A549 (cell line): ENCODE measurements at regions not wholly inside any gene's neighbourhood (a gene's known extent, or its start where the extent isn't known, plus 50 kb on each side); places are given as distances from the start of the nearest gene placed in this dataset.

Experiments
- ATAC-seq, 2 experiments: fragments of 200-7000 bp in 1 of 2; fragments of >200 bp in 1 of 2; cut with Nextera tagmentation in 1 of 2; cut with Tn5 transposase in 1 of 2; 3 replicates each; pipeline versions ENCODE4 v1.8.0 to v1.9.1; 2018 to 2020; ENCODE audit warnings: mild to moderate bottlenecking in 1 of 2, moderate library complexity in 1 of 2
- CTCF ChIA-PET: fragments of 300-600 bp; sonication (Branson Sonifier 250); formaldehyde crosslinking; extraction: SDS; loops from one replicate; lab custom pipeline; 2021; ENCODE audit warnings: antibody characterized with exemption, inconsistent platforms; lab: Yijun Ruan, JAX
- POLR2A ChIA-PET: fragments of 350-600 bp; formaldehyde crosslinking; extraction: SDS; loops from one replicate; lab custom pipeline; 2021; ENCODE audit warnings: antibody characterized with exemption, inconsistent platforms; lab: Yijun Ruan, JAX
- DNase-seq, 2 experiments: peaks; one replicate each; pipeline versions ENCODE4 v3.0.0 to v3.0.0-alpha.2; 2011 to 2016; ENCODE audit warnings: low read depth in 1 of 2, low spot score in 1 of 2
- FAIRE-seq: peaks from 2 replicates; lab custom pipeline; 2011; peaks lifted over from hg19 to GRCh38; lab: Jason Lieb, UNC
- H3K27ac ChIP-seq, 2 experiments: fragments of >200 bp; sonication (Bioruptor Twin); formaldehyde crosslinking; 3 replicates each; pipeline ENCODE4 v1.5.1; 2016 to 2017
- H3K4me1 ChIP-seq: fragments of >200 bp; sonication (Bioruptor Twin); formaldehyde crosslinking; 3 replicates; pipeline ENCODE4 v1.6.1; 2016
- H3K4me2 ChIP-seq: fragments of >200 bp; sonication (Bioruptor Twin); formaldehyde crosslinking; 3 replicates; pipeline ENCODE4 v1.6.1; 2016
- H3K4me3 ChIP-seq: fragments of >200 bp; sonication (Bioruptor Twin); formaldehyde crosslinking; 3 replicates; pipeline ENCODE4 v1.5.1; 2016
- H3K9me3 ChIP-seq: fragments of >200 bp; sonication (Bioruptor Twin); formaldehyde crosslinking; 3 replicates; pipeline ENCODE4 v1.6.1; 2016
- CBX8 ChIP-seq: fragments of 200-600 bp; sonication (generic); IDR thresholded peaks from 2 replicates; pipeline ENCODE4 v1.6.1; 2016
- ELK1 ChIP-seq: fragments of 150-350 bp; IDR thresholded peaks from 2 replicates; pipeline ENCODE4 v1.6.1; 2014; ENCODE audit warnings: low read depth, mild to moderate bottlenecking, low read length
- ESRRA ChIP-seq: fragments of 150-350 bp; IDR thresholded peaks from 2 replicates; pipeline ENCODE4 v1.6.1; 2014; ENCODE audit warnings: mild to moderate bottlenecking, low read length, borderline replicate concordance
- FOSL2 ChIP-seq, 2 experiments: fragments of 450-650 bp in 1 of 2; fragments of >200 bp in 1 of 2; sonication (Bioruptor Twin) in 1 of 2; formaldehyde crosslinking; IDR thresholded peaks; 2 replicates each; pipeline versions ENCODE4 v1.5.0 to v1.6.1; 2016 to 2020; ENCODE audit warnings: mild to moderate bottlenecking in 1 of 2, moderate library complexity in 1 of 2
- HDAC2 ChIP-seq: fragments of 200-600 bp; sonication (generic); IDR thresholded peaks from 2 replicates; pipeline ENCODE4 v1.6.1; 2016
- HES2 ChIP-seq: fragments of >200 bp; sonication (Bioruptor Twin); formaldehyde crosslinking; IDR thresholded peaks from 2 replicates; pipeline ENCODE4 v1.6.1; 2016
- HMGXB4 ChIP-seq: fragments of 250-450 bp; sonication (Bioruptor Pico); IDR thresholded peaks from 2 replicates; pipeline ENCODE4 v1.5.0; 2021; ENCODE audit warnings: mild to moderate bottlenecking, moderate library complexity, borderline replicate concordance
- HOXB13 ChIP-seq: fragments of 250-450 bp; sonication (Bioruptor Pico); IDR thresholded peaks from 2 replicates; pipeline ENCODE4 v1.5.0; 2020; ENCODE audit warnings: low read depth, mild to moderate bottlenecking, moderate library complexity
- JUNB ChIP-seq: fragments of >200 bp; sonication (Bioruptor Twin); formaldehyde crosslinking; IDR thresholded peaks from 2 replicates; pipeline ENCODE4 v1.6.1; 2016
- MAZ ChIP-seq: fragments of 150-350 bp; IDR thresholded peaks from 2 replicates; pipeline ENCODE4 v1.6.1; 2014; ENCODE audit warnings: antibody characterized with exemption, low read depth, low read length, borderline replicate concordance
- MYC ChIP-seq: IDR thresholded peaks from 2 replicates; pipeline ENCODE4 v1.6.1; 2012; ENCODE audit warnings: mild to moderate bottlenecking, inconsistent platforms, low read length, improper control_type of control experiment, borderline replicate concordance
- NPAS2 ChIP-seq: fragments of 250-450 bp; sonication (Bioruptor Pico); IDR thresholded peaks from 2 replicates; pipeline ENCODE4 v1.8.0; 2022; ENCODE audit warnings: mild to moderate bottlenecking, moderate library complexity, borderline replicate concordance
- PBX3 ChIP-seq: IDR thresholded peaks from 2 replicates; pipeline ENCODE4 v1.6.1; 2012
- PHF8 ChIP-seq: fragments of 200-600 bp; sonication (generic); IDR thresholded peaks from 2 replicates; pipeline ENCODE4 v1.6.1; 2016; ENCODE audit warnings: low read depth, mild to moderate bottlenecking, antibody characterized with exemption, moderate library complexity, borderline replicate concordance
- POLR2AphosphoS2 ChIP-seq: conservative IDR thresholded peaks from 2 replicates; pipeline ENCODE4 v1.6.1; 2012; ENCODE audit warnings: low read length, improper control_type of control experiment, inconsistent platforms
- RAD21 ChIP-seq, 2 experiments: fragments of >200 bp in 1 of 2; sonication (Bioruptor Twin) in 1 of 2; formaldehyde crosslinking in 1 of 2; IDR thresholded peaks in 1 of 2; conservative IDR thresholded peaks in 1 of 2; 2 replicates in 1 of 2; 3 replicates in 1 of 2; pipeline ENCODE4 v1.6.1; 2012 to 2018; ENCODE audit warnings: inconsistent platforms in 1 of 2
- TP53 ChIP-seq: fragments of 250-450 bp; sonication (Bioruptor Pico); IDR thresholded peaks from 2 replicates; pipeline ENCODE4 v1.5.0; 2021; ENCODE audit warnings: mild to moderate bottlenecking, moderate library complexity
- ZC3H11A ChIP-seq: fragments of 450-650 bp; IDR thresholded peaks from 2 replicates; pipeline ENCODE4 v1.6.1; 2014; ENCODE audit warnings: antibody characterized with exemption, mild to moderate bottlenecking
- ZFP36 ChIP-seq: fragments of 450-650 bp; IDR thresholded peaks from 2 replicates; pipeline ENCODE4 v1.6.1; 2014; ENCODE audit warnings: borderline replicate concordance; ENCODE audit not compliant: partially characterized antibody
- ZNF302 ChIP-seq: fragments of 250-450 bp; sonication (Bioruptor Pico); IDR thresholded peaks from 2 replicates; pipeline ENCODE4 v1.9.0; 2021; ENCODE audit warnings: inconsistent platforms, mild to moderate bottlenecking, moderate library complexity
- ZSCAN20 ChIP-seq: fragments of 250-450 bp; sonication (Bioruptor Pico); IDR thresholded peaks from 2 replicates; pipeline ENCODE4 v1.8.0; 2022; ENCODE audit warnings: mild to moderate bottlenecking, moderate library complexity
- WGBS: methylation state at CpG from one replicate; pipeline ENCODE4 v1.1.6; 2017; ENCODE audit errors: missing lambda C conversion rate; 5-methylcytosine and 5-hydroxymethylcytosine counted together

- TF ChIP-seq HMGXB4 (no peak), HDAC2 (no peak), MAZ (no peak), MYC (no peak)
- TF ChIP-seq, all 56 proteins: peak for 0
These were observed 648.8 kb downstream of the ARL4A start (continued) for GRCh38 chr7:13336227-13336626.

- TF ChIP-seq PHF8 (no peak), FOSL2 (IDR thresholded peaks at IDR 0.05) (no peak), FOSL2 (CRISPR knock-in tag; IDR thresholded peaks at IDR 0.05) (no peak), TP53 (no peak), PBX3 (no peak), ESRRA (no peak), CBX8 (no peak), NPAS2 (CRISPR knock-in tag) (no peak), HOXB13 (no peak), POLR2AphosphoS2 (no peak), ZNF302 (CRISPR knock-in tag) (no peak), HES2 (no peak), HMGXB4 (no peak), ZSCAN20 (no peak), ZC3H11A (no peak), RAD21 (conservative IDR thresholded peaks at IDR 0.05 in 1 of 2, IDR thresholded peaks at IDR 0.05 in 1 of 2) (no peak), JUNB (no peak), ZFP36 (no peak), HDAC2 (no peak), ELK1 (no peak)
- TF ChIP-seq, all 56 proteins: peak for 0
- H3K9me3 ChIP-seq: no peaks in the 10 kb centered on the region
- ChIA-PET CTCF (no interaction called here), POLR2A (no interaction called here)
- DNase-seq (no peak), ATAC-seq (no peak), FAIRE-seq (no peak)
- H3K27ac ChIP-seq: no peak overlapping the region
- no peaks in the 10 kb centered on the region for H3K4me1 ChIP-seq
- no peak overlapping the region for H3K4me3 ChIP-seq
- H3K4me2 ChIP-seq: no peak overlapping the region
- 9% methylated on average over 1 of the region's 1 CpG for WGBS
These were observed 636.8 kb downstream of the ETV1 start for GRCh38 chr7:13352677-13353076.
